Natural killer cell (primary cell): ENCODE measurements at regions not wholly inside any gene's neighbourhood (a gene's known extent, or its start where the extent isn't known, plus 50 kb on each side); places are given as distances from the start of the nearest gene placed in this dataset.
"Not testable (repeated sequence)": the region's sequence is repeated elsewhere in the genome, so short reads cannot be mapped to it uniquely, and the experiment has no call there.

Experiments used
- ATAC-seq, 3 donors: fragments of 150-1000 bp in 2 of 3; fragments of 200-7000 bp in 1 of 3; cut with Tn5 transposase; 1 replicate in 1 of 3; 2 replicates in 2 of 3; pipeline ENCODE4 v1.10.0; 2021; ENCODE audit warnings: mild to moderate bottlenecking in 2 of 3, moderate library complexity in 2 of 3
- DNase-seq, 2 donors: peaks; one replicate each; pipeline versions ENCODE4 v3.0.0 to v3.0.0-alpha.2; 2013 to 2021; ENCODE audit warnings: mixed read lengths in 1 of 2
- H3K27ac ChIP-seq: one replicate; pipeline ENCODE4 v1.5.1; 2013; ENCODE audit warnings: mild to moderate bottlenecking, low read length
- H3K27me3 ChIP-seq: one replicate; pipeline ENCODE4 v1.6.1; 2013; ENCODE audit warnings: low read length; ENCODE audit not compliant: control insufficient read depth, insufficient read depth
- H3K36me3 ChIP-seq: one replicate; pipeline ENCODE4 v1.6.1; 2013; ENCODE audit warnings: low read length; ENCODE audit not compliant: control insufficient read depth, insufficient read depth
- H3K4me1 ChIP-seq: one replicate; pipeline ENCODE4 v1.6.1; 2013; ENCODE audit warnings: low read length; ENCODE audit not compliant: control insufficient read depth, insufficient read depth
- H3K4me3 ChIP-seq: one replicate; pipeline ENCODE4 v1.5.1; 2013; ENCODE audit warnings: low read length
- H3K9me3 ChIP-seq: one replicate; pipeline ENCODE4 v1.6.1; 2013; ENCODE audit warnings: low read length; ENCODE audit not compliant: control insufficient read depth, insufficient read depth
- H3K27ac Mint-ChIP-seq, 2 donors: one replicate each; pipeline ENCODE4 v1.8.0; 2022; ENCODE audit warnings: mild to moderate bottlenecking in 2 of 2, mixed read lengths in 2 of 2, moderate library complexity in 1 of 2
- H3K27me3 Mint-ChIP-seq, 2 donors: one replicate each; pipeline ENCODE4 v1.8.0; 2022; ENCODE audit warnings: low read depth in 2 of 2, mixed read lengths in 2 of 2
- H3K36me3 Mint-ChIP-seq: one replicate; pipeline ENCODE4 v1.8.0; 2022; ENCODE audit warnings: mixed read lengths
- H3K4me1 Mint-ChIP-seq, 2 donors: one replicate each; pipeline ENCODE4 v1.8.0; 2022; ENCODE audit warnings: mixed read lengths in 2 of 2
- H3K4me3 Mint-ChIP-seq: one replicate; pipeline ENCODE4 v1.8.0; 2022; ENCODE audit warnings: mild to moderate bottlenecking, moderate library complexity, mixed read lengths
- H3K9me3 Mint-ChIP-seq, 2 donors: one replicate each; pipeline ENCODE4 v1.8.0; 2022; ENCODE audit warnings: mixed read lengths in 2 of 2
- WGBS: methylation state at CpG from one replicate; pipeline ENCODE4 v1.1.7; 2013; ENCODE audit warnings: missing lambda C conversion rate; ENCODE audit not compliant: insufficient coverage; 5-methylcytosine and 5-hydroxymethylcytosine counted together
- intact Hi-C: fragments of 100-400 bp; cut with micrococcal nuclease; formaldehyde crosslinking; loops from one replicate; pipeline ENCODE4 v1.14.2; 2022
- TF ChIP-seq, protein P1 (sequence below): fragments of 200-600 bp; IDR thresholded peaks from one replicate; pipeline ENCODE4 v1.8.0; 2022; ENCODE audit warnings: antibody characterized with exemption

DNA sequence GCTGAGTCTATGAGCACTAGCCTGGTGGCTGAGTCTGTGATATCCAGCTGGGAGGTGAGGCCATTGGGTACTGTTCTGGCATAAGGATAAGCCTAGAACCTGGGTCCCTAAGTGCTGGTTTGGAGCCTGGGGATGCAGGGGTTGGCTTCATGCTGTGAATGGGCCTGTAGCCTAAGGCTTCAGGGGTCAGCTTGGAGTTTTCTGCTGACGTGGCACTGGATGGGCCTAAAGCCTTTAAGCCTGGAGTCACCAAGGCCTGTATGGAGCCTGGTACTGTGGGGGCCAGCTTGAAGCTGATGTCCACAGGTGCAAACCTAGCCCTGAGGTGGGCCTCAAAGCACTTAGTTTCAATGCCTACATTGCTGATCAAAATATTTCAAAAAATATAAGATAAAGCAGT is 979.6 kb upstream of the POU3F4 start:
- Histone ChIP-seq H3K27ac (no peak overlapping the region), H3K9me3 (no peaks in the 10 kb centered on the region), H3K4me1 (no peaks in the 10 kb centered on the region), H3K27me3 (no peaks in the 10 kb centered on the region), H3K36me3 (no peaks in the 10 kb centered on the region), H3K4me3 (no peak overlapping the region)
- H3K9me3 Mint-ChIP-seq = peaks cover 0 to 16% of the 10 kb centered on the region in 2 donors
- WGBS = 53% methylated on average over 1 of the region's 1 CpG
- H3K4me3 Mint-ChIP-seq = no peak overlapping the region
- intact Hi-C loops = no loop called here
- TF ChIP-seq, protein P1, sequence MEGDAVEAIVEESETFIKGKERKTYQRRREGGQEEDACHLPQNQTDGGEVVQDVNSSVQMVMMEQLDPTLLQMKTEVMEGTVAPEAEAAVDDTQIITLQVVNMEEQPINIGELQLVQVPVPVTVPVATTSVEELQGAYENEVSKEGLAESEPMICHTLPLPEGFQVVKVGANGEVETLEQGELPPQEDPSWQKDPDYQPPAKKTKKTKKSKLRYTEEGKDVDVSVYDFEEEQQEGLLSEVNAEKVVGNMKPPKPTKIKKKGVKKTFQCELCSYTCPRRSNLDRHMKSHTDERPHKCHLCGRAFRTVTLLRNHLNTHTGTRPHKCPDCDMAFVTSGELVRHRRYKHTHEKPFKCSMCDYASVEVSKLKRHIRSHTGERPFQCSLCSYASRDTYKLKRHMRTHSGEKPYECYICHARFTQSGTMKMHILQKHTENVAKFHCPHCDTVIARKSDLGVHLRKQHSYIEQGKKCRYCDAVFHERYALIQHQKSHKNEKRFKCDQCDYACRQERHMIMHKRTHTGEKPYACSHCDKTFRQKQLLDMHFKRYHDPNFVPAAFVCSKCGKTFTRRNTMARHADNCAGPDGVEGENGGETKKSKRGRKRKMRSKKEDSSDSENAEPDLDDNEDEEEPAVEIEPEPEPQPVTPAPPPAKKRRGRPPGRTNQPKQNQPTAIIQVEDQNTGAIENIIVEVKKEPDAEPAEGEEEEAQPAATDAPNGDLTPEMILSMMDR = no peak
- DNase-seq (no peak), ATAC-seq (no peak)
- no peaks in the 10 kb centered on the region for H3K36me3 Mint-ChIP-seq
- no peaks in the 10 kb centered on the region for H3K4me1 Mint-ChIP-seq
- no peak overlapping the region for H3K27ac Mint-ChIP-seq
- H3K27me3 Mint-ChIP-seq = no peaks in the 10 kb centered on the region

DNA sequence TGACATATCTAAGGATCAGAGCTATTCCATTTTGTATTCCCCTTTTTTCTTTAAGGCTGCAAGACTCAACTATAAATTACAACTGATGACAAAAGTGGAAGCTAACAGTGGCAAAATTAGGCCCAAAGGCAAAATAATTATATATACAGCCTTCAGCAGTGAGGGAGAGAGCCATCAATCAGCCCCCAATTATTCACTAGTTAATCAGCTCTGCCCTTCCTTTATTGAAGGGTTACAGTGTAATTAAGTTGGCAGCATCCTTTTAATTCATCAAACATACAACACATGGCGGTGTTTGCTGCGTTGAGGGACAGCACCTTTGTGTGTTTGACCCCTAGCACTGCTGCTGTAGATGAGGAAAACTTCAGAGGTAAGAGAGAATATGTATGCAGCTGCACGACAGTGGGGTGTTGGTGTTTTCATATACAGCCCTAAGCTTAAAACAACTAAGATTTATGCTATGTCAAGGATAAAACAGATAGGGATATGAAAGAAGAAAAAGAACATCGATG is 973.9 kb upstream of the POU3F4 start:
- WGBS = 80% methylated on average over 1 of the region's 4 CpGs
- H3K27ac Mint-ChIP-seq = no peak overlapping the region
- peaks cover 0 to 10% of the 10 kb centered on the region in 2 donors for H3K9me3 Mint-ChIP-seq
- intact Hi-C loops = no loop called here
- Histone ChIP-seq H3K36me3 (no peaks in the 10 kb centered on the region), H3K4me1 (no peaks in the 10 kb centered on the region), H3K27ac (no peak overlapping the region), H3K4me3 (no peak overlapping the region), H3K27me3 (no peaks in the 10 kb centered on the region), H3K9me3 (no peaks in the 10 kb centered on the region)
- DNase-seq (no peak), ATAC-seq (no peak)
- no peaks in the 10 kb centered on the region for H3K36me3 Mint-ChIP-seq
- H3K4me1 Mint-ChIP-seq = no peaks in the 10 kb centered on the region
- TF ChIP-seq, protein P1 = no peak
- no peaks in the 10 kb centered on the region for H3K27me3 Mint-ChIP-seq
- no peak overlapping the region for H3K4me3 Mint-ChIP-seq

DNA sequence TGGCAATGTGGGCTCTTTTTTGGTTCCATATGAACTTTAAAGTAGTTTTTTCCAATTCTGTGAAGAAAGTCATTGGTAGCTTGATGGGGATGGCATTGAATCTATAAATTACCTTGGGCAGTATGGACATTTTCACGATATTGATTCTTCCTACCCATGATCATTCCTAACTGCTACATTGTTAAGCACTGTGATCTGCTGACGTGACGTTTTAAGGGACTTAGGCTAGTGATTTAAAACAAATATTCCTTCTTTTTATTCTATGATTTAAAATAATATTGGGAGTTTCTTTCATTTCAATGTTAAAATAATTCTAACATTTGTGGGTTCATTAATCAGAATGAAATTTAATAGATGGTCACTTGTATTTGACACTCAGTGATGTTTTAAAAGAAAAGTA is 970.9 kb upstream of the POU3F4 start:
- H3K27ac ChIP-seq, H3K27me3 ChIP-seq, H3K9me3 Mint-ChIP-seq, DNase-seq, H3K4me3 ChIP-seq, H3K36me3 Mint-ChIP-seq, intact Hi-C loops, H3K4me1 Mint-ChIP-seq, ATAC-seq, H3K4me1 ChIP-seq, H3K27ac Mint-ChIP-seq, H3K27me3 Mint-ChIP-seq, H3K9me3 ChIP-seq, H3K36me3 ChIP-seq, H3K4me3 Mint-ChIP-seq: not testable (repeated sequence)
- WGBS = no CpG with 5 or more reads among the region's 3 CpGs

DNA sequence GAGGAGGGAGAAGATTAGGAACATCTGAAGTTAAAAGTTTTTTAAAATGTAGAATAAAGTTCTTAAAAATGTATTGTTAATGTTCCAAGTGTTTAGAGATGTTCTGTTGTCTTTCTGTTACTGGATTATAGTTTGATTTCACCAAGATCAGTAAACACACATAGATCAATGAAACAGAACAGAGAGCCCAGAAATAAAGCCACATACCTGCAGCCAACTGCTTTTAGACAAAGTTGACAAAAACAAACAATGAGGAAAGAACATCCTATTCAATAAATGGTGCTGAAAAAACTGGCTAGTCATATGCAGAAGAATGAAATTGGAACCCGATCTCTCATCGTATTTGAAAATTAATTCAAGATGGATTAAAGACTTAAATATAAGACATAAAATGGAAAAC is 966.3 kb upstream of the POU3F4 start:
- Mint-ChIP-seq H3K27me3 (no peaks in the 10 kb centered on the region), H3K36me3 (no peaks in the 10 kb centered on the region), H3K27ac (no peak overlapping the region), H3K9me3 (peaks cover 0 to 2% of the 10 kb centered on the region in 2 donors), H3K4me3 (no peak overlapping the region), H3K4me1 (no peaks in the 10 kb centered on the region)
- Histone ChIP-seq H3K4me3 (no peak overlapping the region), H3K9me3 (no peaks in the 10 kb centered on the region), H3K27me3 (no peaks in the 10 kb centered on the region), H3K36me3 (no peaks in the 10 kb centered on the region), H3K4me1 (no peaks in the 10 kb centered on the region), H3K27ac (no peak overlapping the region)
- ATAC-seq (no peak), DNase-seq (no peak)
- TF ChIP-seq, protein P1 = no peak
- no CpG with 5 or more reads among the region's 2 CpGs for WGBS
- intact Hi-C loops = no loop called here

DNA sequence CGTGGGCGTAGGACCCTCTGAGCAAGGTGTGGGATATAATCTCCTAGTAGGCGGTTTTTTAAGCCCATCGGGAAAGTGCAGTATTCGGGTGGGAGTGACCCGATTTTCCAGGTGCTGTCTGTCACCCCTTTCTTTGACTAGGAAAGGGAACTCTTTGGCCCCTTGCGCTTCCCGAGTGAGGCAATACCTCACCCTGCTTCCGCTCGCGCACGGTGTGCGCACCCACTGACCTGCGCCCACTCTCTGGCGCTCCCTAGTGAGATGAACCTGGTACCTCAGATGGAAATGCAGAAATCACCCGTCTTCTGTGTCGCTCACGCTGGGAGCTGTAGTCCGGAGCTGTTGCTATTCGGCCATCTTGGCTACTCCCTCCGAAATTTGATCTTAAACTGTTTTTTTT is 955.9 kb upstream of the POU3F4 start:
- ATAC-seq, H3K36me3 Mint-ChIP-seq, H3K4me3 Mint-ChIP-seq, H3K4me1 ChIP-seq, H3K27ac Mint-ChIP-seq, H3K36me3 ChIP-seq, H3K27ac ChIP-seq, H3K27me3 ChIP-seq, H3K27me3 Mint-ChIP-seq, H3K9me3 Mint-ChIP-seq, intact Hi-C loops, H3K4me1 Mint-ChIP-seq, H3K9me3 ChIP-seq, DNase-seq, H3K4me3 ChIP-seq: not testable (repeated sequence)
- 97% methylated on average over 19 of the region's 21 CpGs for WGBS
